RWPE1 (cell line): ENCODE measurements at regions not wholly inside any gene's neighbourhood (a gene's known extent, or its start where the extent isn't known, plus 50 kb on each side); places are given as distances from the start of the nearest gene placed in this dataset.

Source experiments
- CTCF ChIA-PET: fragments of 350-600 bp; sonication (Branson Sonifier 250); formaldehyde crosslinking; extraction: SDS; loops from one replicate; lab custom pipeline; 2021; lab: Yijun Ruan, JAX
- POLR2A ChIA-PET: fragments of 400-600 bp; formaldehyde crosslinking; extraction: SDS; loops from one replicate; lab custom pipeline; 2020; ENCODE audit warnings: antibody characterized with exemption; ENCODE audit not compliant: low non-redundant PET; lab: Yijun Ruan, JAX
- DNase-seq: peaks from one replicate; pipeline ENCODE4 v3.0.0; 2012; ENCODE audit warnings: low spot score
- H3K27ac ChIP-seq: fragments of 450-650 bp; 2 replicates; pipeline ENCODE4 v1.5.1; 2017
- TF ChIP-seq, protein P1 (sequence below): fragments of 450-650 bp; conservative IDR thresholded peaks from 2 replicates; pipeline ENCODE4 v1.5.1; 2017; ENCODE audit warnings: low read depth, mild to moderate bottlenecking

DNA sequence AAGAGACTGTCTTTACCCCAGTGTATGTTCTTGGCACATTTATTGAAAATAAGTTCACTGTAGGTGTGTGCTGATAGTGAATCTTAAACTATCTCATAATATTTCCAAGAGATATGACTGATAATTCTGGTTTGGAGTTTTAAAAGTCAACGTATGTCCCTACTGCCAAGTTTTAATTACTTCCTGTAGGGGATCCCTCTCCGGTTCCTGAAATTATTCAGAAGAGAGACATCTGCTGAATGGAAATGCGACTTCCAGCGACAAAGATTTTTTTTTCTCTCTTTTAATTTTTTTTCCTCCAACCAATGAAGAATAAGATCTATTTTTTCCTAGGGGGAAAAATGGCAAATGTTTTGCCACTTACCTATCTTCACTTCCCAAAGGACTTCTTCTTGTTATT, 498.9 kb upstream of the TGFBR2 start:
- TF ChIP-seq, protein P1, sequence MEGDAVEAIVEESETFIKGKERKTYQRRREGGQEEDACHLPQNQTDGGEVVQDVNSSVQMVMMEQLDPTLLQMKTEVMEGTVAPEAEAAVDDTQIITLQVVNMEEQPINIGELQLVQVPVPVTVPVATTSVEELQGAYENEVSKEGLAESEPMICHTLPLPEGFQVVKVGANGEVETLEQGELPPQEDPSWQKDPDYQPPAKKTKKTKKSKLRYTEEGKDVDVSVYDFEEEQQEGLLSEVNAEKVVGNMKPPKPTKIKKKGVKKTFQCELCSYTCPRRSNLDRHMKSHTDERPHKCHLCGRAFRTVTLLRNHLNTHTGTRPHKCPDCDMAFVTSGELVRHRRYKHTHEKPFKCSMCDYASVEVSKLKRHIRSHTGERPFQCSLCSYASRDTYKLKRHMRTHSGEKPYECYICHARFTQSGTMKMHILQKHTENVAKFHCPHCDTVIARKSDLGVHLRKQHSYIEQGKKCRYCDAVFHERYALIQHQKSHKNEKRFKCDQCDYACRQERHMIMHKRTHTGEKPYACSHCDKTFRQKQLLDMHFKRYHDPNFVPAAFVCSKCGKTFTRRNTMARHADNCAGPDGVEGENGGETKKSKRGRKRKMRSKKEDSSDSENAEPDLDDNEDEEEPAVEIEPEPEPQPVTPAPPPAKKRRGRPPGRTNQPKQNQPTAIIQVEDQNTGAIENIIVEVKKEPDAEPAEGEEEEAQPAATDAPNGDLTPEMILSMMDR, result no peak
- DNase-seq, result no peak
- no peak overlapping the region for H3K27ac ChIP-seq
- ChIA-PET POLR2A (no interaction called here), CTCF (interaction anchor here (0.7 kb wide), 1 partner anchor 822 kb away, joined by 4 read pairs; no protein-coding TSS in a partner anchor)

DNA sequence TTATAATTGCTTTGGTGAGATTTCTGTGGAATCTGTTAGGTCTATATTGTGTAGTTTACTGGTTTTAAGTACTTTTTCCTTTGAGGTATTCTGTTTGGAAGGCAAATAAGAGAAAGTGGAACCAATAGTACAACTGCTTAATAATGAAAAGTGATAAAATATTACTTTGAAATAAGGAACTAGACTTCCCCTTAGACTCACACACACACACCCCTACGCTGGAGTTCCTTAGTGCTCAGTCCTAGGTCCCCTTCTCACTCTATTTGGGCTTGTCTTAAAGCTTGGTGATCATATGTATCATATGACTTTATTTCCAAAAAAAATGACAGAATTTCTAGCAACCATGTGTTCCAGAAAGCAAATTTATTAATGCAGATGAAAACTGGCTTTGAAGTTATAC, 494.0 kb upstream of the TGFBR2 start:
- DNase-seq, result no peak
- POLR2A ChIA-PET, result no interaction called here
- H3K27ac ChIP-seq, result no peak overlapping the region
- TF ChIP-seq, protein P1, result no peak
- CTCF ChIA-PET, result interaction anchor here (0.6 to 1.4 kb wide), 2 partner anchors 87 to 760 kb away, joined by 3 to 5 read pairs; no protein-coding TSS in a partner anchor

DNA sequence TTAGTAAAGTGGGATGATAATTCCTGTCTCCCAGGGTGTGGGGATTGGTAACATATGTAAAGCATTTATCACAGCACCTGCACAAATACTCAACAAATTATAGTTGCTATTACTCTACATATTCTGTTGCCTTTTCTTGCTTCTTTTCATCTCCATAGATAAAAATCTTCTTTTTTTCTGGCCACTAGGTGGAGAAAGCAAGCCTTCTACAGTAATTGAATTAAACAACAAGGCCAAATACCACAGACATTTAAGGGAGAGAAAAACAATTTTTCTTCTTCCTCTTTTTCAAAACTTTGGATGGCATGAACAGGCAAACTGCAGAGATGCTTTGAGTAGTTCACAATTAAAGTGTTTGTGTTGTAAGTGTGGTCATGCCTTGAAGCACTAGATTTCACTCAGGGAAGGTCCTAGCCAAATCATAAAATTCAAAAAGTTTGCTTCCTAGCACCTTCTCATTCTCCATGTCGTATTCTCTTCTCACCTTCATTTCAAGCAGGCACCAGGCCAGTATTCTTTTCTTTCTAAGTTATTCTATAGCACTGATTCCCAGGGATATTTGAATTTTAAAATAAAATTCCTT, 493.4 kb upstream of the TGFBR2 start:
- no peak overlapping the region for H3K27ac ChIP-seq
- ChIA-PET CTCF (interaction anchor here (1.4 kb wide), 1 partner anchor 86 kb away, joined by 5 read pairs; no protein-coding TSS in a partner anchor), POLR2A (no interaction called here)
- TF ChIP-seq, protein P1, result peak; percentile 73
- peak; percentile 1 for DNase-seq

DNA sequence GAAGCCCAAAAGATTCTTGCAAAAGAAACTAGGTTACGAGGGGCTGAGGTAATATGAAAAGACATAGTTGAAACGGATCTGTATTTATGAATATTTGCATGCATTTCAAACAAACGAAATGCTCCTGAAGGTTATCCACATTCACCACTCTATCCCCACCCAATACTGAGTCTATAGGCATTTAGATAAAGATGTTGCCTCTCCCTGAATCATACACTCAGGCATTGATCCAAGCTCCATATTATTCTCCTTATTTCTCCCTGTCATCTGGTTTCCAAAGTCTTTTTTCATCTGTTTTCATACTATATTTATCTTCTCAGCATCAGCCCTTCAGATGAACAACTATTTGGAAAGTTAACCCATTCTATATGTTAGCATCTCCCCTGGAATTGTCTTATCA, 492.5 kb upstream of the TGFBR2 start:
- ChIA-PET CTCF (no interaction called here), POLR2A (no interaction called here)
- no peak for DNase-seq
- H3K27ac ChIP-seq, result no peak overlapping the region
- TF ChIP-seq, protein P1, result no peak

DNA sequence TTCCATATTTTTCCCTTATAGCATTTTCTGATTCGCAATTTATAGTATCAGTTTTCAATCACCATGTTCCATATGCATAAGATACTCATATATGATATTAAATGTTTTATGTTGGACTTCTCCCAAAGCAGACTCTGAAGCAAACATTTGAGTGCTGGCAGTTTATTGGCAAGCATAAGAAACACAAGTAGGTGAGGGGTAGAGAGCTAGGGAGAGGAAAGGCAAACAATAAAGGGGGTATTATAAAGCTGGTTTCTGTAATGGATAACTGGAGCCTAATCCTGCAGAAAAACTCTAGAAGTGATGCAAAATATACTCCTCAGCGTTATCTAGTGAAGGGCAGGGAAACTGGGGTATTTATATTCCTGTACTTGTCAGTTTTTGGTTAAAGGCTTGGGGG, 491.5 kb upstream of the TGFBR2 start:
- H3K27ac ChIP-seq, result no peak overlapping the region
- TF ChIP-seq, protein P1, result no peak
- POLR2A ChIA-PET, result no interaction called here
- DNase-seq, result no peak
- CTCF ChIA-PET, result no interaction called here

DNA sequence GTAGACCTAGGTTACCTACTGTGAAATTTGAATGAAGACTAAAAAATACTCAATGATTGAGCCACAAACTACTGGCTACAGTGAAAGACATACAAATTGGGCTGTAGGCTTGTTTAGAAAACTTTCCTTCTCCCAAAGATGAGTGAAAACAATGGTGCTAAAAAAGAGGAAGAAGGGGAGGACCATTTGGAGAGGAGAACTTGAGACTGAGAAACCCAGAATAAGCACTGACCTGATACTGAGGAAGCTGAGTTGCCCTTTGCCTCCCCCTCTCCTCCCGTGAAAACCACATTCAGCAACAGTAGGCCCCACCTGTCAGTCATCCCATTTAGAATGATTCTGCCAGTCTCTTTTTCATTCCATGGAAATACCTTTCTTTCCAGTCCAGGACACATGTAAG, 484.0 kb upstream of the TGFBR2 start:
- POLR2A ChIA-PET, result no interaction called here
- TF ChIP-seq, protein P1, result no peak
- CTCF ChIA-PET, result no interaction called here
- DNase-seq, result no peak
- no peak overlapping the region for H3K27ac ChIP-seq
